Stimulated activated naive CD8-positive, alpha-beta T cell treated with anti-CD3 and anti-CD28 coated beads, Interleukin-15, Interleukin-2, amounts not matched to agents 100 U/mL and 50 U/mL, for 24 hours (primary cell): ENCODE measurements at regions not wholly inside any gene's neighbourhood (a gene's known extent, or its start where the extent isn't known, plus 50 kb on each side); places are given as distances from the start of the nearest gene placed in this dataset.

Source experiments
- ATAC-seq: fragments of 150-1000 bp; cut with Tn5 transposase; one replicate; pipeline ENCODE4 v1.10.0; 2021
- DNase-seq: peaks from one replicate; pipeline ENCODE4 v3.0.0; 2021

- DNase-seq = no peak
- ATAC-seq = no peak
These were observed 149.7 kb upstream of the SPRY4 start for GRCh38 chr5:142474431-142475094.

- ATAC-seq (no peak), DNase-seq (no peak)
These were observed 148.2 kb upstream of the SPRY4 start for GRCh38 chr5:142473038-142473437.

DNA sequence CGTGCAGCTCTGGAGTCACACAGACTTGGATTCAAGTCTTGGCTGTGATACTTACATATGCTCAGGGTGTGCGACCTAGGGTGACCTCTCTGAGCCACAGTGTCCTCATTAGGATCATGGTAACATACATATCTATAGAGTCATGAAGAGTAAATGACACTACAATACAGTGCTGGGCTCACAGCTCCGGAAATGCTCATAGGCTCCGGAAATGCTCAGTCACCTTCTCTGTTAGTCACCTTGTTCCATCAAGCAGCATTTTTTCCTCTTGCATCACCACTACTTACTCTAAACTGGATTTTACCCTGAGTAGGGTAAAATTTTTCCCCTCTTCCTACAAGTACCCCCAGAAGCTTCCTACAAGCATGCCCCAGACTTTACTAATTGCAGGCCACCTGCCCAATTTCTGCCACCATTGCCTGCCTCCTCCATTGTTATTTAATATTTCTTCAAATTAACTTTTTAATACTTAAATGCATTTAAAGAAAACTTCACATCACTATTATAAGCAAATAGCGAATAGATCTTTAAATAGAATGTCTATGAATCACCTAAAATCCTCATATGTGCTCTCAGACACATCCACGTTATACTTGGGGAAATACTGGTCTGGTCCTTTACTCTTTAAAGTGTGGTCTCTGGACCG is 147.6 kb upstream of the SPRY4 start:
- DNase-seq (peak; percentile 32), ATAC-seq (peak; percentile 99)

DNA sequence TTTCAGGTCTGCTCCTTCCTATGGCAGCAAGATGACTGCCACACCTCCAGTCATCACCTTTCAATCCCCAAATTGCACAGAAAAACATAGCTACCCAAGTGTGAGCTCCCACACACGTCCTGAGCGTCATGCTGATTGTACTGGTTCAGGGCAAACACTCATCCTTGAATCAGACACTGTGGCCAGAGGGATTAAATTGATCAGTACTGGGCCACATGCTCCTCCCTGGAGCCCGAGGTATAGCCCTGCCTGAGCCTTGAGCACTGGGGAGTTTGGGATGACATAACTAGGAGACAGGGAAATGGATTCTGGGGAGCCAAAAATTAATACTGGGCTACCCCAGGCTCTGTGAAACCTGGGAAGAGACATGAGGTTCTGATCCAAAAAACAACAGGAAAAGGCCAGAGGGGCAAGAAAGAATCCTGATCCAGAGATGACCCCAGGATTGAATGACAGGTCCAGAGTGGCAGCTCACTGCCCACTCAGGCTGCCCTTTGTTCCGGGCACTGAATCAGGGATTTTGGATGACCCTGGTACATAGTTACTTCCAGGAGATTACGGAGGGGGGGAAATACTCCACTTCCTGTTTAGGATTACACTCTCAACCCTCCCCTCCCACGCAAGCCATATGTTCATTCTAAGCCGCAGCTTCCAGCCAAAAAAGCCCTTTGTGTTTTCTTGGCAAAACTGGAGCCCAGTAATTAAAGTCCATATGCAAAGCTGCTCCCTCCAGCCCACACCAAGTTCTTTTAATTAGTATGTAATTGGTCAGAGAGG is 141.6 kb upstream of the SPRY4 start:
- ATAC-seq = no peak
- DNase-seq = no peak

DNA sequence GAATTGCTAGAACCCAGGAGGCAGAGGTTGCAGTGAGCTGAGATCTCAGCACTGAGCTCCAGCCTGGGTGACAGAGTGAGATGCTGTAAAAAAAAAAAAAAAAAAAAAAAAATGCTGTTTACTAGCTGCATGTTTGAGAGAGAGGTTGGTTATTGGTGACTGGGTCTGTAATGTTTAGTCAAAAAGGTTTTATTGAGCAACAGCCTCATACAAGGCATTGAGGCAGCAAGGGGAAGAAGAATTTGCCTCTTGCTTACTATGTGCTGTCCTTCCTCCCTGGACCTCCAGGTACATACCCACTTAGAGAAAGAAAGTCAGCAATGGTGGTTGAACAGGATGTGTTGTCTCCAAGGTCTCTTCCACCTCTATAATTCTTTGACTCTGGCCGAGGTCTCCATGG is 140.7 kb upstream of the SPRY4 start:
- DNase-seq (no peak), ATAC-seq (no peak)

- DNase-seq (no peak), ATAC-seq (no peak)
These were observed 139.1 kb upstream of the SPRY4 start for GRCh38 chr5:142463904-142464303.

- ATAC-seq = no peak
These were observed 136.3 kb upstream of the SPRY4 start for GRCh38 chr5:142461028-142461590.

DNA sequence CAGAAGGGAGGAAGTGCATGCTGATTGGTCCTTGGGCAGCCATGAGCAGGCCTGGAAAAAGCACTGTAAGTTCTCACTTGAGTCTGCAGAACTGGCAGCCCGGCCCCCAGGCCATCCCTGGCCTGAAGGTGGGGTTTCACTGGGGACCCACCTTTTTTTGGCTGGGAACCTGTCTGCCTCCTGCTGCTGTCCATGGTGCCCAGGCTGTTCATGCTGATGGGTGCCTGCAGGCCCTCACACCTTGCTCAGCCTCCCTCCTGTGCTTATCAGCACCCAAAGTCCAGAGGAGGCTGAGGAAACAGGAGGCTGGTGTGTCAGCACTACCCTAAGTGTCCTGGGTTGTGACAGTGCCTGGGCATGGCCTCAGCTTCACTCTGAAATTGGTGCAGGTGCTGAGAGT is 134.4 kb upstream of the SPRY4 start:
- DNase-seq = no peak
- ATAC-seq = no peak

More at GRCh38 chr5:142461028-142461590, 136.3 kb upstream of the SPRY4 start:
- no peak for DNase-seq

DNA sequence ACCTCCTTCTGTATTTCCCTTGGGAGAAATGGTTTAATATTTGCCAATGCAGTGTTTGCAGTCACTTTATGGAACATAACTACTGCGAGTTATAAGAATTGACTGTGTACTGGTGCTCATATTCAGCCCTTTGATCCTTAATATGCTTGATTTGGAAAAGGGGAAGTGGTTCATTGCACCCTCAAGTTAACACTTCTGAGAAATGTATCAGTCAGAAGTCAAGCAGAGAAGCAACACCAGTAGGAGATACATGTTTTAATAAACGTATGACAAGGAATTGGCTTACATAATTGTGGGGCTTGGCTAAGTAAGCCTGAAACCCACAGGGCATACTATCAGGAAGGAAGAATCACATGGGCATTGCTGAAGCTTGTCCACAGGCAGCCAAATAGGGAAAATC is 131.0 kb upstream of the SPRY4 start:
- DNase-seq (no peak), ATAC-seq (no peak)

- ATAC-seq (no peak), DNase-seq (no peak)
These were observed 129.1 kb upstream of the SPRY4 start for GRCh38 chr5:142453932-142454331.

DNA sequence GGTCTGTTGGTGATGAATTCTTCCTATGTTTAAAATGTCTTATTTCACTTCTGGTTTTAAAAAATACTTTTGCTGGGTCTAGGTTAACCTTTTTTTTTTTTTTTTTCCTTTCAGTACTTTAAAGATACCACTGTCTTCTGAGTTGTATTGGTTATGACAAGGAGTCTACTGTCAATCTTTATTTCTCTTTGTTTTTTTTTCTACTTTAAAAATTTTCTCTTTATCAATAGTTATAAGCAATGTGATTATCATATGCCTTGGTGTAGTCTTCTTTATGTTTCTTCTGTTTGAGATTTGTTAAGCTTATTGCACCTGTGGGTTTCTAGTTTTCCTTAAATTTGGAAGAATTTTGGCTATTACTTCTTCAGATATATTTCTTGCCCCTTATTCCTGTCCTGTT is 125.6 kb upstream of the SPRY4 start:
- DNase-seq (no peak), ATAC-seq (no peak)

DNA sequence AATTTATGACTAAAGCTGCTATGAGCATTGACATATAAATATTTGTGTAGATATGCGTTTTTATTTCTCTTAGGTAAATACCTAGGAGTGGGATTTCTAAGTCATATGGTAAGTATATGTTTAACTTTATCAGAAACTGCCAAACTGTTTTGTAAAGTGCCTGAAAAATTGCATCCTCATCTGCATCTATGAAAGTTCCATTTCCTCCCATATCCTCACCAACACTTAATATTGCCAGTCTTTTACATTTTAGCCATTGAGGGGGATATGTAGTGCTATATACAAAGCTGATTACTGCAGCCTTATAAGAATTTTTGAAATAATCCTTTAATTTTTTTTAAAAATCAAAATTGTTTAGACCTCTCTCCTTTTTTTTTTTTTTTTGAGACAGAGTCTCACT is 123.1 kb upstream of the SPRY4 start:
- DNase-seq = no peak
- no peak for ATAC-seq

GRCh38 chr5:142446960-142447279 is 122.1 kb upstream of the SPRY4 start:
- DNase-seq (no peak), ATAC-seq (no peak)

DNA sequence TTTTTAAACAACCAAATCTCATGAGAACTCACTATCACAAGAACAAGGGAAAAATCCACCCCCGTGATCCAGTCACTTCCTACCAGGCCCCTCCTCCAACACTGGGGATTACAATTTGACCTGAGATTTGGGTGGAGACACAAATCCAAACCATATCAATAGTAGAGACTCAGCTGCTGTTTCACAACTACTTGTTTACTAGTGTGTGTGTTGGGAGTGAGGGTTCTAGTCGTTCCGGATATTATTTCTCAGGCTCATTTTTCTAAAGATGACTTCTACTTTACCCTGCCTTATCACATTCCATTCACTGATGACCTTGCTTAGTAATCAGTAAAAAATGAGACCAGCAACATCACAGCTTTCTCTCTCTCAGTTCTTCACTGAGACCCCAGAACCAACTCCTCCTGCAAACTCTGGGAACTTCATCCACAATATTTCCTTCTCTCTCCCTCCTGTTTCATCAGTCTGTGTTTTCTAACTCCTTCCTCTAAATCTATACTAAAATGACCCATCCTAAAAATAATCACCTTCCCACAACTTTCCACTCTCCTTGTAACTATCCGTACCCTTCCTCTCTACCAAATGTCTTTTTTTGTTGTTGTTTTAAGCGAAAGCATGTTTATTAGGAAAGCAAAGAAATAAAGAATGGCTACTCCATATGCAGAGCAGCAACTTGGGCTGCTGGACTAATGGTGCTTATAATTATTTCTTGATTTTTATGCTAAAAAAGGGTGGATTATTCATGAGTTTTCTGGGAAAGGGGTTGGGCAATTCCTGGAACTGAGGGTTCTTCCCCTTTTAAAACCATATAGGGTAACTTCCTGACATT is 121.5 kb upstream of the SPRY4 start:
- ATAC-seq = no peak
- no peak for DNase-seq

DNA sequence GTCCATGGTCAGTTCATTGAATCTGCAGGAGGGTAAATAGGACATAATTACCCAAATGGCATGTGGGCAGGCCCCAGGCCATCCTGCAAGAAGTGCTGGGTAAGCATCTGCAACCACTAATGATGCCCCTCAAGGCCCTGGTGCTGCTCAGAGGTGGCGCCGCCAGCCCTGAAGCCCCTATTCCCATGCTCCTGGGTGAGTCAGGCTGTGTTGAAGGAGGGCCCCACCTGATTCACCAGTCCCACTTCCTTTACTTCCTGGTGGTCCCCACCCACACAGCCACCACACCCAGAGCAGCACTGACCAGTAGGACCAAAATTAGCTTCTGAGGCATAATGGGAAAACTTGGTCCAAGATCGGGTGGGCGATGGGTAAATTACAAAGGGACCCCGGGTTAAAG is 120.4 kb upstream of the SPRY4 start:
- ATAC-seq (no peak), DNase-seq (no peak)

DNA sequence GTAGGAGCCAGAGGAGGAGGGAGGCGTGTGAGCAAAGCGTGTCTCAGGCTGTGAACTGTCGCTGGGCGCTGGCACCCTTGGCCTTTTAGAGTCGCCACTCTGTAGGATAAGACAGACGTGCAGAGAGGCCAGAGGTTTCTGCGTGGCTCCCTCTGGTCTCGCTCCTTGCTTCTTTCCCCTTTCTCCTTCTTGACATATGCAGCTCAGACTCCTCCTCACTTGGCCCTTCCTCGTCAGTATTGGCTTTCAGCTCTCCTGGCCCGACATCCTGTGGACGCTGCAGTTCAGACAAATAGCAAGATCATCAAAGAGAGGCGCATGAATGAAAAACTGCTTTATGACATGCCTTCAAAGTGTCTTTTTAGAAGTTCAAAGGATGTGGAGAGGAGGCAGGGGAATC is 116.8 kb upstream of the SPRY4 start:
- DNase-seq (no peak), ATAC-seq (peak; percentile 28)

GRCh38 chr5:142439207-142439860 is 114.5 kb upstream of the SPRY4 start:
- DNase-seq = no peak
- ATAC-seq = no peak

GRCh38 chr5:142438573-142438972 is 113.8 kb upstream of the SPRY4 start:
- DNase-seq (no peak), ATAC-seq (no peak)

DNA sequence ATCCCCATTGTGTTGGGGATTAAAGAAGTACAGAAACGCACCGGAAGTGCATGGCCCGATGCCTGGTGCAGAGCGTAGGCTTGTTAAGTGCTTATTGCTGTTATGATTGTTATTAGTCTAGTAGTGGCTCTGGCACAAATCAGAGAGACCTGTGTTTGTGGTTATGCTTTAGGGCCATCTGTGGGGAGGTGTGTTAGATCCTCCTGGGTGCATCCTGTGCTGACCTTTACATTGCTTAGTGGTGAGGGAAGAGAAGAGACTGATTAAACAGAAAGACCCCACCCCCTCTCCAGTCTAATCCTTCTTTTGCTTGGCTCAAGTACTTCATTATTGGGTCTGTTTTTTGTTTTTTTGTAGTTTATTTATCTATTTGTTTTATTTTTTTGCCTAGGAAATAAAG is 112.7 kb upstream of the SPRY4 start:
- ATAC-seq = no peak
- no peak for DNase-seq

DNA sequence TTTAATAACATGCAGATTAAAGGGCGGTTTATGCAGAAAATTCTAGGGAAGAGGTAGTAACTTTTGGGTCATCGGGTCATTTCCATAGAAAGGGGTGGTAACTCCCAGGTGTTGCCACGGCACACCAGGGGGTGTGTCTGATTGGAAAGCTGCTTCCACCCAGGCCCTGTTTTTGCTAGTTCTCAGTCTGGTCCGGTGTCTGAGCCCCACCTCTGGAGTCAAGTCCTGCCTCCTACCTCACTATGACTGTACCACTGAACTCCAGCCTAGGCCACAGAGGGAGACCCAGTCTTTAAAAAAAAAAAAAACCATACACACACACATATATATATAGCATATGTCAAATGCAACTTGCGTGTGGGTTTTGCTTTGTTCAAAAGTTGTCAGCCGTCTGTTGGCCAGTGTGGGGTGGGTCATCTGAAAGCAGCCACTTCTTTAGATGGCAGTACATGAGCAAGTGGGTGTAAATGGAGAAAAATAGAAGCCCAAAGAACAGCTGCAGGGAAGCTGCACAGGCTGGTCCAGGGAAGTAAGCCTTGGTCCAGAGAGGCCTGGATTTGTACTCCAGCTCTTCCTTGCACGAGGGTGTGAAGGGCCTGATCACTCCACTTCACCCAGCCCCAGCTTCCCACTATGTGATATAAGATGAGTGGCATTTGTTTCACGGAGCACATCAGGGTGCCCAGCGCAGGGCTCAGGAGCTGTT is 110.7 kb upstream of the SPRY4 start:
- ATAC-seq (no peak), DNase-seq (no peak)

DNA sequence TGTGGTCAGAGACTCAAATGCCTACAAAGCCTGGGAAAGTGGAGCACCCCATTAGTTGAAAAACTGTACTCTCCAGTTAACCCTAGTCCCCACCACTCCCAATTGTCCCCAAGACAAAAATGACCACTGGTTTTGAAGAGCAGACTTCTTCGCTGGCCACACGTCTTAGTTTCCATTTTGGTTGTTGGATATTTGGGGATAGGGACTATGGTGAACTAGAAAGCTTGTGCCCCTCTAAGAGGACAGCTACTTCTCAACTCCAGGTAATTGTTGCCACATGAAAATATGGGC is 109.4 kb upstream of the SPRY4 start:
- no peak for ATAC-seq

More for the DNA sequence above, 109.4 kb upstream of the SPRY4 start:
- no peak for DNase-seq
